Activated CD4-positive, alpha-beta memory T cell treated with anti-CD3 and anti-CD28 coated beads, Interleukin-2, amount 10 ng/mL, durations not matched to agents 7 days and 5 days (primary cell): ENCODE measurements at regions not wholly inside any gene's neighbourhood (a gene's known extent, or its start where the extent isn't known, plus 50 kb on each side); places are given as distances from the start of the nearest gene placed in this dataset.

Experiments used
- CTCF ChIA-PET: fragments of 350-600 bp; sonication (Branson Sonifier 250); formaldehyde crosslinking; loops from one replicate; lab custom pipeline; 2021; ENCODE audit warnings: antibody characterized with exemption, inconsistent platforms; lab: Charles Lee
- POLR2A ChIA-PET: fragments of 350-600 bp; sonication (Branson Sonifier 250); formaldehyde crosslinking; loops from one replicate; lab custom pipeline; 2021; ENCODE audit warnings: antibody characterized with exemption; lab: Charles Lee
- DNase-seq: peaks from one replicate; pipeline ENCODE4 v3.0.0-alpha.2; 2020
- H3K27ac Mint-ChIP-seq: one replicate; pipeline ENCODE4 v1.8.0; 2021; ENCODE audit warnings: mild to moderate bottlenecking, mixed read lengths
- H3K27me3 Mint-ChIP-seq: one replicate; pipeline ENCODE4 v1.8.0; 2021; ENCODE audit warnings: mixed read lengths
- H3K36me3 Mint-ChIP-seq: one replicate; pipeline ENCODE4 v1.8.0; 2021; ENCODE audit warnings: low read depth, mixed read lengths
- H3K4me1 Mint-ChIP-seq: one replicate; pipeline ENCODE4 v1.8.0; 2021; ENCODE audit warnings: mixed read lengths
- H3K4me3 Mint-ChIP-seq: one replicate; pipeline ENCODE4 v1.8.0; 2021; ENCODE audit warnings: mild to moderate bottlenecking, mixed read lengths
- H3K9me3 Mint-ChIP-seq: one replicate; pipeline ENCODE4 v1.8.0; 2021; ENCODE audit warnings: mixed read lengths

DNA sequence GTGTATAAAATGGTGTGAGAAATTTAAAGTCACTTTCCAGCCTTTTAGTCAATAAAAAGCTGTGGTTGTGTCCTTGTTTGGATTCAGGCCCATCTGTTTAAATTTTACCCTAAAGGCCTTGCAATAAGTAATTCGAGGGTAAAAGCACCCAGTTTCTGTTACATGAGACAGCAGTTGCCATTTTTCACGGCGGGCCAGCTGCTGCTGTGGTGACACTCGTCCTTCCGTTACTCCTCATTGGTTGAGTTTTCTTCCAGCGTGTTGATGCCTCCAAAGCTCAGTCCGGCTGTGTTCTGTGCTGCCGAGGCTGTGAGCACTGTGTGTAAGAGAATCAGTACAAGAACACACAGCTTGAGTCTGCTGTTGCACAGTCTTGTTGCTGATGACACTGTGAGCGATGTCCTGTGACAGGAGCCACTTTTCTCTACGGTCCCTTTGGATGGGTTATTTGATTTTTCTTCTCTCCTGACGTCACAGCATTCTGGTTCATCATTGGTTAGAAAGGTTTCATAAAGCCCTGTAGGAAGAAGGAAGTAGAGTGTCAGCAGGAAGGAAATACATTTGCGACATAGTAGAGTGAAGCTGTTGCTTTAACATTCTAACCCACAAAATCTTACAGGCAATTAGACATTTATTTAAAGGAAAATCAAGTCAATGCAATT is 602.5 kb upstream of the ARGLU1 start:
- Mint-ChIP-seq H3K36me3 (no peaks in the 10 kb centered on the region), H3K9me3 (peaks cover 5% of the 10 kb centered on the region), H3K4me1 (no peaks in the 10 kb centered on the region), H3K4me3 (no peak overlapping the region), H3K27me3 (no peaks in the 10 kb centered on the region), H3K27ac (no peak overlapping the region)
- POLR2A ChIA-PET = no interaction called here
- no peak for DNase-seq
- CTCF ChIA-PET = no interaction called here

DNA sequence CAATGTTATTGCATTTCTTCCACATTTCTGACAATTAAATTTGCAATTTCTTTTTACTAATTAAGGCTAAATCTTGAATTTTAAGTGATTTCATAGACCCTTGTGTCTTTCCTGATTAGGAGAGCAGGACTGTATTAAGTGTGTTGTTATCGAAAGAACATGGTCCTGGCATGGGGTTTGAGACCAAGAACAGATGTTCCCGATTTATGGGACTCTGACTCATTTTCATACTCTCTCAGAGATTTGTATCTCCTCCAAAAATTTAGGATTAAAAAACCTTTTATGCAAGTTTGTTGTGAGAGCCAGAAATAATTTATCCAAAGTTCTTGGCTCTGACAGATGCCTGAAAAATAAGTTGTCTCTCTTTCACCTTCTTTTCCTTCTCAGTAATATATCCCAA is 589.3 kb upstream of the ARGLU1 start:
- CTCF ChIA-PET = no interaction called here
- no peak for DNase-seq
- POLR2A ChIA-PET = no interaction called here
- Mint-ChIP-seq H3K27ac (no peak overlapping the region), H3K9me3 (peaks cover 2% of the 10 kb centered on the region), H3K4me3 (no peak overlapping the region), H3K36me3 (no peaks in the 10 kb centered on the region), H3K27me3 (no peaks in the 10 kb centered on the region), H3K4me1 (no peaks in the 10 kb centered on the region)

DNA sequence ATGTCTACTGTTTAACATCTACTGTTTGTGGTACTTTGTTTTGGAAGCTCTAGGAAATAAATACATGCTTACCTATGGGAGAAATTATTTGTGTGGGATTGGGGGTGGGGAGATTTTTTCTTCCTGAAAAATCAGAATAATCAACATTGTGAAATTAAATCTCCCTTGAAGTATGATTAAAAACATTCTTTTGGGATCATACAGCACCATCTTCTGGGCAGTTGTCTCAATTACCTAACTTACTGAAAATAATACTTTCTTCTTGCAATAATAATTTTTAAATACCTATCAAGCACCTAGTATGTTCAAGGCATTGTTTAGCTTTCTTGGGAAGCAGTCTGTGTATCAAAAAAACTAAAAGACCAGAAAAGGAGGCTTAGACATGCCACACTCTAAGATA is 576.5 kb upstream of the ARGLU1 start:
- no peaks in the 10 kb centered on the region for H3K27me3 Mint-ChIP-seq
- no peaks in the 10 kb centered on the region for H3K36me3 Mint-ChIP-seq
- H3K9me3 Mint-ChIP-seq = no peaks in the 10 kb centered on the region
- H3K4me3 Mint-ChIP-seq = no peak overlapping the region
- ChIA-PET CTCF (no interaction called here), POLR2A (no interaction called here)
- DNase-seq = no peak
- H3K27ac Mint-ChIP-seq = no peak overlapping the region
- H3K4me1 Mint-ChIP-seq = no peaks in the 10 kb centered on the region

DNA sequence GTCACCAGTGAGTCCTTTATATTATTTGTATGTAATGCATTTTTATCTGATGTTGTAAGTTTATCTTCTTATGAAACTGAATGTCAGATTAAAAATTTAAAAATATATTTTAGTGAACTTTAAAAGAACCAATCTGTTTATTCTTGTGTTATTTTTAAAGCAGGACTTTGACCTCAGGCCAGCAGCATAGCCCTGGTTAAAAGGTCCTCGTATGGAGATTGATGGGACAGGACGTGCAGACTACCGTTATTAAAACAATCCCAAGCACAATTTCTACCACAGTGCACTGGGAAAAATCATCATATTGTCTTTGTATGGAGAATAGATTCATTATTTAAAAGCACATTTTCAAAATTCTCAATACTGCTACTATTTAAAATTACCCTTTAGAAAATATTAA is 573.8 kb upstream of the ARGLU1 start:
- H3K4me3 Mint-ChIP-seq = no peak overlapping the region
- no peaks in the 10 kb centered on the region for H3K9me3 Mint-ChIP-seq
- no peaks in the 10 kb centered on the region for H3K27me3 Mint-ChIP-seq
- no peaks in the 10 kb centered on the region for H3K4me1 Mint-ChIP-seq
- H3K27ac Mint-ChIP-seq = no peak overlapping the region
- no peaks in the 10 kb centered on the region for H3K36me3 Mint-ChIP-seq
- no peak for DNase-seq
- CTCF ChIA-PET = no interaction called here
- POLR2A ChIA-PET = no interaction called here

DNA sequence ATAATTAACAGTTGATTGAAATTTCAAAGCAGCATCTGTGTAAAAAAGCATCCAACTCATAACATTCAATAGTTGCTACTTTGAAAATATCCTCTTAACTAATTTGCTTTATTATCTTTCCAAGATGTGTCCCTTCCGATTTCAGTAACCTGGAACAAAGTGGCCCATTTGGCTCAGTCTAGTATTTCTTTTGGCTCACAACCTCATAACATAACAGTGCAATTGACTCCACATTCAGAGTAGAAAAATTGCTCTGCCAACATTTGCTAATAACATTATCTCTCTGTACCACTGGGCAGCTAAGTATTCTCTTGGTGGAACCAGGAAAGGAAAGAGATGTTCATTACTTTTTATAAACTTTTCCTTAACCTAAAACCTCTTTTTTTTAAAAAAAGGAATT is 571.1 kb upstream of the ARGLU1 start:
- Mint-ChIP-seq H3K27me3 (no peaks in the 10 kb centered on the region), H3K9me3 (no peaks in the 10 kb centered on the region), H3K36me3 (no peaks in the 10 kb centered on the region), H3K4me3 (no peak overlapping the region), H3K27ac (no peak overlapping the region), H3K4me1 (no peaks in the 10 kb centered on the region)
- no peak for DNase-seq
- POLR2A ChIA-PET = no interaction called here
- CTCF ChIA-PET = no interaction called here

DNA sequence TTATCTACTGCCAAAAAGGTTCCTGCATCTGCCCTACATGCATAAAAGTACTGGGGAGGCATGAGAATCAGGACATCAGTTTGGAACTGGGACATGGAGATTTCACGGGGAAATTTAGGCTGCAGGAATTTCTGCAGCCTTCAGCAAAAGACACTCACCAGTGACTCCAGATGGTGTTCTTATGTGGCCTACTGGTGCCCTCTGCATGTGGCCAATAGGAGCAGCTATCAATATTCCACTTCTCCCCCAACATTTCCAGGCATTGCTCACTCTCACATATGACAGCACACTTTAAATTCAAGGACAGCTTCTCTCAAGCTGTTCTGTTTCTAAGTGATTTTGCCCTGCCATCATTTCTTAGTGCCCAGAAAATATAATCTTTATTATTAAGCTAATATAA is 570.5 kb upstream of the ARGLU1 start:
- no peaks in the 10 kb centered on the region for H3K36me3 Mint-ChIP-seq
- H3K27me3 Mint-ChIP-seq = no peaks in the 10 kb centered on the region
- no peak for DNase-seq
- no peak overlapping the region for H3K27ac Mint-ChIP-seq
- H3K4me3 Mint-ChIP-seq = no peak overlapping the region
- ChIA-PET CTCF (no interaction called here), POLR2A (no interaction called here)
- no peaks in the 10 kb centered on the region for H3K9me3 Mint-ChIP-seq
- H3K4me1 Mint-ChIP-seq = no peaks in the 10 kb centered on the region

DNA sequence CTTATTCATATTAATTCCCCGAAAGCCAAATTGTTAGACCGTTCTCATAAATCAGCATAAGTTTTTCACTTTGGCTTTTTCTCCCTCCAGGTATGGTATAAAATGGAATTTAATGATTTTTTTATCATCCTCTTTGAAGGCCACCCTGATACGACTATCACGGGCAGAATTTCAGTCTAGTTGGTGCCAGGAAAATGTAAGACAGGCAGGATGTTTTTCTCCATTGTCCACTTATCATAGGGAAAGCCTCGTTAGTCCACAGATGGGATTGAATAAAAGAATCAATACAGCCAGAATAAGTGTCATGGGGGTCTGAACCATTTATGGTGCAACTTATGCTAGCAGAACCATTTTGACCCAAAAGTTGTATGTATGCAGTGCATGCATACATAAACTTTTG is 566.0 kb upstream of the ARGLU1 start:
- no peaks in the 10 kb centered on the region for H3K27me3 Mint-ChIP-seq
- CTCF ChIA-PET = no interaction called here
- H3K27ac Mint-ChIP-seq = no peak overlapping the region
- no peaks in the 10 kb centered on the region for H3K36me3 Mint-ChIP-seq
- DNase-seq = no peak
- H3K4me3 Mint-ChIP-seq = no peak overlapping the region
- no peaks in the 10 kb centered on the region for H3K4me1 Mint-ChIP-seq
- H3K9me3 Mint-ChIP-seq = no peaks in the 10 kb centered on the region
- POLR2A ChIA-PET = no interaction called here

DNA sequence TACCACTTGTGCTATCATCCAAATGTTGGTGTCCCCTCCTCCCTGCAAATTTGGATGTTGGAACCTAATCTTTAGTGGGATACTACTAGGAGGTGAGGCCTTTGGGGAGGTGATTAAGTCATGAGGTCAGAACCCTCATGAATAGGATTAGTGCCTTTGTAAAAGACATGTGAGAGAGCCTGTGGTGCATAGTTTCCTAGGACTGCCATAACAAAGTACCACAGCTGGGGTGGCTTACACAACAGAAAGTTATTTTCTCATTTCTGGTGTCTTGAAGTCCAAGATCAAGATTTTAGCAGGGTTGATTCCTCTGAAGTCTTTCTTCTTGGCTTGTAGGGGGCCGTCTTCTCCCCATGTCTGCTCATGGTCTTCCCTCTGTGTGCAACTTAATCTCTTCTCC is 562.6 kb upstream of the ARGLU1 start:
- Mint-ChIP-seq H3K27ac (no peak overlapping the region), H3K36me3 (no peaks in the 10 kb centered on the region), H3K4me3 (no peak overlapping the region), H3K9me3 (no peaks in the 10 kb centered on the region), H3K4me1 (no peaks in the 10 kb centered on the region), H3K27me3 (no peaks in the 10 kb centered on the region)
- POLR2A ChIA-PET = no interaction called here
- CTCF ChIA-PET = no interaction called here
- no peak for DNase-seq

DNA sequence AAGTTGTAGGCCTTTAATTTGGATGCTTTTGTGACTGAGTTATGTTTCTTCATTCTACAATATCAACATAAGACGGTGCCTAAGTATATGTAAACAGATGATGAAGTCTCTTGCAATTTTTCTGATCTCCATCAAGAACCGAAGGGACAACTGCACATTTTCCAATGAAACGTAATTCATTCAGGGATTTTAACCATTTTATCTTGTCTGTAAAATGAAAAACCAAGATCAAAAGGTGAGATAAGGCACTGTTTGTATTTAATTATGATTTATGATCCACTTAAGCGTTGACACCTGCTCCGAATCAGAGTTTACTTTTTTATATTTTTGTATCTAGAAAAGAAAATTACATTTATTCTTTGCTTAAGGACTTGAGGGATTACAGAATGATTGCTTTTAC is 556.8 kb upstream of the ARGLU1 start:
- no peak overlapping the region for H3K27ac Mint-ChIP-seq
- CTCF ChIA-PET = no interaction called here
- H3K4me1 Mint-ChIP-seq = no peaks in the 10 kb centered on the region
- no peaks in the 10 kb centered on the region for H3K36me3 Mint-ChIP-seq
- no peaks in the 10 kb centered on the region for H3K27me3 Mint-ChIP-seq
- no peak for DNase-seq
- H3K4me3 Mint-ChIP-seq = no peak overlapping the region
- H3K9me3 Mint-ChIP-seq = no peaks in the 10 kb centered on the region
- POLR2A ChIA-PET = no interaction called here

DNA sequence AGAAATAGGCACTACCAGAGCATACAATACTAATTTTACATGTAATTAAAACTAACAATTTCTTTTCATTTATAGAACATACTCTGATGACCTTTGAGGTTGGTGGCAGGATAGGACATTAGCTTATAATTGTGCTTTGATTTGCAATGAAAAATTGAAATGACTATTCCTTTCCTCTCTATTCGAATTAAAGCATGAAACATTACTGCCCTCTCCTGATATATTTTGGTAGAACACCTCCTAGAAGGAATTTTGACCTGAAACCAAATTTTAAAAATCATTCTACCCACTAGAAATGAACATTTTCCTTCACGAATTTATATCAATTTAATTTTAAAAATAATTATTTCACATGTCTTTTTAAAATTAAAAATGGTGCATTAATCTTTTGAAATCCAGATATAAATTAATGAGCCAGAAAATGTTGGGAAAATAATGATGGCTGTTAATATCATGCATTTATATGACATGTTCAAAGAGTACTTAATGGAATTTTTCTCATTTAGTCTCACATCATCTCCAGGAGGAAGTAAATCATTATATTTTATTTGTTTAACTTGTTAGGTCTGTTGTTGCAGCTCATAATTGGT is 556.3 kb upstream of the ARGLU1 start:
- Mint-ChIP-seq H3K4me1 (no peaks in the 10 kb centered on the region), H3K9me3 (no peaks in the 10 kb centered on the region), H3K4me3 (no peak overlapping the region), H3K36me3 (no peaks in the 10 kb centered on the region), H3K27ac (no peak overlapping the region), H3K27me3 (no peaks in the 10 kb centered on the region)
- ChIA-PET POLR2A (no interaction called here), CTCF (no interaction called here)
- DNase-seq = no peak

DNA sequence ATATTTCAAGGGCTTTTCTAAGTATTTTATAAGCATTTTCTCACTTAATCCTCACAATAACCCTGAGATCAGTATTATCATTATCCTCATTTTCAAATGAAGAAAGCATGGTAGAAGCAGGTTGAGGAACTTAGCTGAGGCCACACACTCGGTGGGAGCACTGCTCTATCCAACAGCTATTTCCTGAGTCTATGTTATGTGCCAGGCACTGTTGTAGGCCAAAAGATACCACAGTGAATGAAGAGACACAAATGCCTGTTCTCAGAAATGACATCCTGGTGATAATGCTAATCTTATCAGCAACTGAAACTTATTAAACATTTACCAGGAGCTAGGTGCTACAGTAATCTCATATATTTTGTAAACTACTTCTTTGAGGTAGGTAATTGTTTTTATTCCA is 553.9 kb upstream of the ARGLU1 start:
- no peaks in the 10 kb centered on the region for H3K9me3 Mint-ChIP-seq
- no peaks in the 10 kb centered on the region for H3K27me3 Mint-ChIP-seq
- H3K4me1 Mint-ChIP-seq = no peaks in the 10 kb centered on the region
- DNase-seq = no peak
- H3K4me3 Mint-ChIP-seq = no peak overlapping the region
- POLR2A ChIA-PET = no interaction called here
- H3K27ac Mint-ChIP-seq = no peak overlapping the region
- CTCF ChIA-PET = no interaction called here
- no peaks in the 10 kb centered on the region for H3K36me3 Mint-ChIP-seq

DNA sequence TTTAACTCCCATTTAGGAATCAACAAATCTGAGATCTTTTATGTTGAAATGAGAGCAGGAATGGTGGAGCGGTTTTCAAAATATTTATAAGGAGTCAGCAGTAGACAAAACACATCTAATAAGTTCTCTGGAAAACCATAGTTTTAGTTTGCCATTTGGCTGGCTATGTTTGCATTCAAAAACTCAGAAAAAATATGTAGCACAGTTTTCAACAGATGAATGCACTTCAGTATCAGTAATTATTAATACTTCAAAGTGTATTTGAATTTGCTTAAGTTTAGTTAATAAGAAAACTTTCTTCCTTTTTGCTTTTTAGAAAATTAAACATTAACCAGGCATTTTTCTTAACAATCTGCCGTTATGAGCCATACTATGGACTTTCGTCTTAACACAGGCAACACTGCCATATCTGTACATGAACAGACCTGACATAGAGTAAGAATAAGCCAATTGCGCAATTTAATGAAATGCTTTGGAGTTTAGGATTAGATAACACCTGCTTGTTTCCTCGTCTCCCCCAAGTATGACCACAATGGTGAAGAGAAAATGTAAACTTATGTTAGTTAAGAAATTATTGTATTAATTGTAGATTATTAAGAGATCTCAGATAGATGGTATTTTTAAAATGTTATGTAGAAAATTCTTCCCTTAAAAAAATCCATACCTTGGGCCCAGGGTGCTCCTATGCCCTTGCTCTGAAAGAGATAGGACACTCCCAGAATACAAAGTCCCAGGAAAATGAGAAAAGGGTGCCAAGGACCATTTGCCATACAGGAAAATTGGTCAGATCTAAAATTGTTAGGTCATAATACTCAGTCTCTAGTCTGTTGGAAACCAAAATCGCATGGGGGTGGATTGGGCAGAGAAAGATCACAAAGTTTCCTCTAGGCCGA is 552.3 kb upstream of the ARGLU1 start:
- CTCF ChIA-PET = no interaction called here
- DNase-seq = no peak

DNA sequence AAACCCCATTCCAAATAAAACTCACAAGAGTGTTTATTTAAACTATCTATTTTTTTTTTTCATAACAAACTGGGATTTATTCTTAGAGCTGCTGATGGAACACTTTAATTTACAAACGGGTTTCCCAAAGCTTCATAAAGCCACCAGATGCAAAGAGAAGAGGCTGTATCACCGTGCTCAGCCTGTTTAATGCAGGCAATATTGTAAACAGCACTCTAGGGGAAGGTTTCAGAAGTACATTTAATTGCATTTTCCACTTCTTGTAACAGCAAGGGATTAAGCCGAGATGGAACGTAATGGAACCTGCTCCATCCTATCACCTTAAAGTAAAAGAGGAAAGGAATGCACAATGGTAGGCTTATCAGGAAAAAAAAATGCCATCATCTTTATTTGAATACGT is 550.6 kb upstream of the ARGLU1 start:
- Mint-ChIP-seq H3K27ac (no peak overlapping the region), H3K4me3 (no peak overlapping the region), H3K4me1 (no peaks in the 10 kb centered on the region), H3K36me3 (no peaks in the 10 kb centered on the region), H3K9me3 (no peaks in the 10 kb centered on the region), H3K27me3 (no peaks in the 10 kb centered on the region)
- DNase-seq = no peak
- ChIA-PET POLR2A (no interaction called here), CTCF (no interaction called here)

More for the DNA sequence above, 552.3 kb upstream of the ARGLU1 start:
- Mint-ChIP-seq H3K36me3 (no peaks in the 10 kb centered on the region), H3K4me1 (no peaks in the 10 kb centered on the region), H3K27me3 (no peaks in the 10 kb centered on the region), H3K27ac (no peak overlapping the region), H3K4me3 (no peak overlapping the region), H3K9me3 (no peaks in the 10 kb centered on the region)
- POLR2A ChIA-PET = no interaction called here
